GM19023 (cell line): ENCODE measurements at regions not wholly inside any gene's neighbourhood (a gene's known extent, or its start where the extent isn't known, plus 50 kb on each side); places are given as distances from the start of the nearest gene placed in this dataset.
"Not testable (repeated sequence)": the region's sequence is repeated elsewhere in the genome, so short reads cannot be mapped to it uniquely, and the experiment has no call there.

Experiments
- ATAC-seq: cut with Tn5 transposase; IDR thresholded peaks from one replicate; pipeline ENCODE4 v1.9.1; 2021; ENCODE audit warnings: mild to moderate bottlenecking, moderate library complexity; ENCODE audit not compliant: unreplicated experiment

- no peak for ATAC-seq
Observed at GRCh38 chr4:126742885-126743284, 889.9 kb upstream of the INTU start.

GRCh38 chr4:126748736-126749135 is 884.0 kb upstream of the INTU start:
- ATAC-seq, result no peak

- ATAC-seq, result no peak
Observed at GRCh38 chr4:126750723-126751122, 882.0 kb upstream of the INTU start.

GRCh38 chr4:126752126-126752525 is 880.6 kb upstream of the INTU start:
- ATAC-seq, result no peak

GRCh38 chr4:126752702-126753101 is 880.1 kb upstream of the INTU start:
- no peak for ATAC-seq

- no peak for ATAC-seq
Observed at GRCh38 chr4:126753592-126753991, 879.2 kb upstream of the INTU start.

GRCh38 chr4:126755506-126755905 is 877.3 kb upstream of the INTU start:
- ATAC-seq, result no peak

- no peak for ATAC-seq
Observed at GRCh38 chr4:126756050-126756829, 876.5 kb upstream of the INTU start.

GRCh38 chr4:126757219-126757618 is 875.5 kb upstream of the INTU start:
- ATAC-seq, result no peak

- no peak for ATAC-seq
Observed at GRCh38 chr4:126758493-126758892, 874.3 kb upstream of the INTU start.

- no peak for ATAC-seq
Observed at GRCh38 chr4:126761947-126762662, 870.7 kb upstream of the INTU start.

- ATAC-seq, result no peak
Observed at GRCh38 chr4:126762663-126763247, 870.0 kb upstream of the INTU start.

GRCh38 chr4:126766241-126766640 is 866.5 kb upstream of the INTU start:
- ATAC-seq, result no peak

GRCh38 chr4:126768338-126768737 is 864.4 kb upstream of the INTU start:
- no peak for ATAC-seq

GRCh38 chr4:126770811-126771553 is 861.8 kb upstream of the INTU start:
- ATAC-seq, result not testable (repeated sequence)

GRCh38 chr4:126771618-126772017 is 861.1 kb upstream of the INTU start:
- not testable (repeated sequence) for ATAC-seq

GRCh38 chr4:126772662-126773061 is 860.1 kb upstream of the INTU start:
- ATAC-seq, result no peak

GRCh38 chr4:126775485-126776106 is 857.2 kb upstream of the INTU start:
- no peak for ATAC-seq

GRCh38 chr4:126776361-126776760 is 856.4 kb upstream of the INTU start:
- no peak for ATAC-seq

- ATAC-seq, result no peak
Observed at GRCh38 chr4:126777649-126778048, 855.1 kb upstream of the INTU start.

GRCh38 chr4:126778348-126778747 is 854.4 kb upstream of the INTU start:
- ATAC-seq, result no peak
